ENCODE measurements at regions not wholly inside any gene's neighbourhood (a gene's known extent, or its start where the extent isn't known, plus 50 kb on each side); places are given as distances from the start of the nearest gene placed in this dataset.

GRCh38 chr10:29369419-29369818 lies 80.5 kb downstream of the LYZL1 start:
- TF ChIP-seq, protein P1, sequence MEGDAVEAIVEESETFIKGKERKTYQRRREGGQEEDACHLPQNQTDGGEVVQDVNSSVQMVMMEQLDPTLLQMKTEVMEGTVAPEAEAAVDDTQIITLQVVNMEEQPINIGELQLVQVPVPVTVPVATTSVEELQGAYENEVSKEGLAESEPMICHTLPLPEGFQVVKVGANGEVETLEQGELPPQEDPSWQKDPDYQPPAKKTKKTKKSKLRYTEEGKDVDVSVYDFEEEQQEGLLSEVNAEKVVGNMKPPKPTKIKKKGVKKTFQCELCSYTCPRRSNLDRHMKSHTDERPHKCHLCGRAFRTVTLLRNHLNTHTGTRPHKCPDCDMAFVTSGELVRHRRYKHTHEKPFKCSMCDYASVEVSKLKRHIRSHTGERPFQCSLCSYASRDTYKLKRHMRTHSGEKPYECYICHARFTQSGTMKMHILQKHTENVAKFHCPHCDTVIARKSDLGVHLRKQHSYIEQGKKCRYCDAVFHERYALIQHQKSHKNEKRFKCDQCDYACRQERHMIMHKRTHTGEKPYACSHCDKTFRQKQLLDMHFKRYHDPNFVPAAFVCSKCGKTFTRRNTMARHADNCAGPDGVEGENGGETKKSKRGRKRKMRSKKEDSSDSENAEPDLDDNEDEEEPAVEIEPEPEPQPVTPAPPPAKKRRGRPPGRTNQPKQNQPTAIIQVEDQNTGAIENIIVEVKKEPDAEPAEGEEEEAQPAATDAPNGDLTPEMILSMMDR (IDR thresholded peaks at IDR 0.05): no peak
- TF ChIP-seq POLR2A (IDR thresholded peaks at IDR 0.05): no peak

All from right lobe of liver (tissue), 4 donors.